IMR-90 (cell line): ENCODE measurements at regions not wholly inside any gene's neighbourhood (a gene's known extent, or its start where the extent isn't known, plus 50 kb on each side); places are given as distances from the start of the nearest gene placed in this dataset.
A peak's percentile ranks its signal among the peaks of the same experiment; 100 is the strongest.

Source experiments
- ATAC-seq: fragments of 200-7000 bp; cut with Tn5 transposase; 2 replicates; pipeline ENCODE4 v1.9.1; 2020; ENCODE audit warnings: low read depth, mild to moderate bottlenecking, moderate library complexity
- BruUV-seq: library from RNA; stranded (reverse); fragments of 400-500 nt; replicated peaks from 2 replicates; lab custom pipeline; 2021; lab: Mats Ljungman, UMichigan
- CTCF ChIA-PET: fragments of 300-600 bp; formaldehyde crosslinking; extraction: SDS; loops from one replicate; lab custom pipeline; 2021; ENCODE audit warnings: antibody characterized with exemption; lab: Yijun Ruan, JAX
- POLR2A ChIA-PET: fragments of 300-600 bp; sonication (Branson Sonifier 250); formaldehyde crosslinking; loops from one replicate; lab custom pipeline; 2022; ENCODE audit warnings: antibody characterized with exemption; ENCODE audit not compliant: unreplicated experiment; lab: Charles Lee
- DNase-seq: peaks from one replicate; pipeline ENCODE4 v3.0.0; 2013
- H2AFZ ChIP-seq: replicated peaks from 2 replicates; pipeline ENCODE3; 2013; ENCODE audit warnings: low read length, mild to moderate bottlenecking; ENCODE audit not compliant: poor library complexity
- H2AK5ac ChIP-seq: 2 replicates; pipeline ENCODE4 v1.6.1; 2013; ENCODE audit warnings: low read depth, low read length, inconsistent platforms
- H2AK9ac ChIP-seq: replicated peaks from 2 replicates; pipeline ENCODE3; 2013; ENCODE audit warnings: mild to moderate bottlenecking, low read depth, low read length, moderate library complexity; ENCODE audit not compliant: poor library complexity
- H2BK120ac ChIP-seq: 2 replicates; pipeline ENCODE4 v1.6.1; 2013; ENCODE audit warnings: low read depth, low read length, inconsistent platforms
- H2BK15ac ChIP-seq: 3 replicates; pipeline ENCODE4 v1.6.1; 2013; ENCODE audit warnings: low read depth, low read length, inconsistent platforms
- H2BK20ac ChIP-seq: 2 replicates; pipeline ENCODE4 v1.6.1; 2013; ENCODE audit warnings: low read depth, mild to moderate bottlenecking, inconsistent platforms, low read length, moderate library complexity
- H2BK5ac ChIP-seq: 2 replicates; pipeline ENCODE4 v1.6.1; 2013; ENCODE audit warnings: mild to moderate bottlenecking, low read depth, low read length, inconsistent platforms; ENCODE audit not compliant: poor library complexity, severe bottlenecking
- H3K14ac ChIP-seq: replicated peaks from 2 replicates; pipeline ENCODE4 v1.6.1; 2013; ENCODE audit warnings: low read depth, low read length, inconsistent platforms
- H3K18ac ChIP-seq: 2 replicates; pipeline ENCODE4 v1.6.1; 2013; ENCODE audit warnings: low read depth, low read length, control low read depth
- H3K23ac ChIP-seq: 2 replicates; pipeline ENCODE4 v1.6.1; 2013; ENCODE audit warnings: low read depth, low read length, inconsistent platforms
- H3K27ac ChIP-seq: 2 replicates; pipeline ENCODE4 v1.5.1; 2013; ENCODE audit warnings: mild to moderate bottlenecking, control low read depth, low read length; ENCODE audit not compliant: insufficient read depth
- H3K27me3 ChIP-seq: 2 replicates; pipeline ENCODE4 v1.6.1; 2013; ENCODE audit warnings: low read length; ENCODE audit not compliant: control insufficient read depth, insufficient read depth
- H3K36me3 ChIP-seq: 2 replicates; pipeline ENCODE4 v1.6.1; 2013; ENCODE audit warnings: low read length, mixed read lengths; ENCODE audit not compliant: control insufficient read depth, insufficient read depth
- H3K4ac ChIP-seq: 2 replicates; pipeline ENCODE4 v1.6.1; 2013; ENCODE audit warnings: low read depth, low read length, inconsistent platforms
- H3K4me1 ChIP-seq: 2 replicates; pipeline ENCODE4 v1.6.1; 2013; ENCODE audit warnings: low read length, mixed read lengths; ENCODE audit not compliant: control insufficient read depth, insufficient read depth
- H3K4me2 ChIP-seq: 2 replicates; pipeline ENCODE4 v1.6.1; 2013; ENCODE audit warnings: low read depth, mild to moderate bottlenecking, control low read depth, low read length, moderate library complexity
- H3K4me3 ChIP-seq: 2 replicates; pipeline ENCODE4 v1.5.1; 2013; ENCODE audit warnings: low read depth, mild to moderate bottlenecking, control low read depth, low read length, moderate library complexity; ENCODE audit not compliant: insufficient read depth
- H3K56ac ChIP-seq: 2 replicates; pipeline ENCODE4 v1.6.1; 2013; ENCODE audit warnings: low read length, inconsistent platforms; ENCODE audit not compliant: insufficient read depth; ENCODE audit errors: extremely low read depth
- H3K79me1 ChIP-seq, 2 experiments: 2 replicates each; pipeline ENCODE4 v1.6.1; 2013; ENCODE audit warnings: low read length in 2 of 2, inconsistent platforms in 1 of 2, low read depth in 1 of 2
- H3K9ac ChIP-seq: 2 replicates; pipeline ENCODE4 v1.6.1; 2013; ENCODE audit warnings: low read depth, low read length, control low read depth
- H3K9me1 ChIP-seq: 2 replicates; pipeline ENCODE4 v1.6.1; 2013; ENCODE audit warnings: low read length, inconsistent platforms; ENCODE audit not compliant: insufficient read depth
- H3K9me3 ChIP-seq: 2 replicates; pipeline ENCODE4 v1.6.1; 2013; ENCODE audit warnings: low read length; ENCODE audit not compliant: control insufficient read depth, insufficient read depth
- H4K20me1 ChIP-seq: 2 replicates; pipeline ENCODE4 v1.6.1; 2013; ENCODE audit warnings: low read length, inconsistent platforms; ENCODE audit not compliant: insufficient read depth
- H4K5ac ChIP-seq: 2 replicates; pipeline ENCODE4 v1.6.1; 2013; ENCODE audit warnings: mild to moderate bottlenecking, low read depth, low read length, control low read depth
- H4K8ac ChIP-seq, 2 experiments: 2 replicates each; pipeline ENCODE4 v1.6.1; 2013; ENCODE audit warnings: low read depth in 2 of 2, low read length in 2 of 2, control low read depth in 1 of 2, inconsistent platforms in 1 of 2
- H4K91ac ChIP-seq: 2 replicates; pipeline ENCODE4 v1.6.1; 2013; ENCODE audit warnings: low read depth, low read length, inconsistent platforms; ENCODE audit not compliant: insufficient read depth
- BHLHE40 ChIP-seq: fragments of 150-350 bp; IDR thresholded peaks from 2 replicates; pipeline ENCODE4 v1.6.1; 2016; ENCODE audit warnings: mild to moderate bottlenecking, low read depth, low read length
- CEBPB ChIP-seq: IDR thresholded peaks from 2 replicates; pipeline ENCODE4 v1.6.1; 2012; ENCODE audit warnings: low read depth, low read length, improper control_type of control experiment
- CHD1 ChIP-seq: IDR thresholded peaks from 2 replicates; pipeline ENCODE4 v1.6.1; 2012; ENCODE audit warnings: low read depth, low read length, improper control_type of control experiment
- CTCF ChIP-seq: conservative IDR thresholded peaks from 2 replicates; pipeline ENCODE4 v1.5.1; 2012; ENCODE audit warnings: mild to moderate bottlenecking, low read depth, low read length, improper control_type of control experiment
- FOS ChIP-seq: fragments of 150-350 bp; IDR thresholded peaks from 2 replicates; pipeline ENCODE4 v1.6.1; 2016; ENCODE audit warnings: low read depth, low read length
- MAFK ChIP-seq: IDR thresholded peaks from 2 replicates; pipeline ENCODE4 v1.6.1; 2012; ENCODE audit warnings: low read depth, low read length, improper control_type of control experiment
- MAZ ChIP-seq: IDR thresholded peaks from 2 replicates; pipeline ENCODE4 v1.6.1; 2012; ENCODE audit warnings: low read depth, mild to moderate bottlenecking, low read length, improper control_type of control experiment, moderate library complexity, borderline replicate concordance
- MXI1 ChIP-seq: IDR thresholded peaks from 2 replicates; pipeline ENCODE4 v1.6.1; 2012; ENCODE audit warnings: low read depth, mild to moderate bottlenecking, low read length, moderate library complexity, borderline replicate concordance
- NFE2L2 ChIP-seq: fragments of 150-350 bp; IDR thresholded peaks from 2 replicates; pipeline ENCODE4 v1.6.1; 2016; ENCODE audit warnings: low read depth, mild to moderate bottlenecking, low read length
- POLR2A ChIP-seq: IDR thresholded peaks from 2 replicates; pipeline ENCODE4 v1.6.1; 2012; ENCODE audit warnings: mild to moderate bottlenecking, low read depth, low read length
- RAD21 ChIP-seq: IDR thresholded peaks from 2 replicates; pipeline ENCODE4 v1.6.1; 2012; ENCODE audit warnings: low read length, improper control_type of control experiment
- RCOR1 ChIP-seq: IDR thresholded peaks from 2 replicates; pipeline ENCODE4 v1.6.1; 2012; ENCODE audit warnings: mild to moderate bottlenecking, low read length, improper control_type of control experiment; ENCODE audit not compliant: insufficient replicate concordance
- RFX5 ChIP-seq: IDR thresholded peaks from 2 replicates; pipeline ENCODE4 v1.8.0; 2012; ENCODE audit warnings: low read depth, mild to moderate bottlenecking, low read length, moderate library complexity
- SMC3 ChIP-seq: fragments of 150-350 bp; IDR thresholded peaks from 2 replicates; pipeline ENCODE4 v1.6.1; 2016; ENCODE audit warnings: low read depth, mild to moderate bottlenecking, antibody characterized with exemption, low read length, moderate library complexity
- WGBS, 2 experiments: methylation state at CpG; one replicate each; pipeline versions ENCODE4 v1.1.5 to v1.1.7; 2013; ENCODE audit warnings: missing lambda C conversion rate in 2 of 2; ENCODE audit not compliant: insufficient read length in 1 of 2; ENCODE audit errors: extremely low coverage in 2 of 2; 5-methylcytosine and 5-hydroxymethylcytosine counted together
- dilution Hi-C: fragments of 300-500 bp; cut with HindIII; formaldehyde crosslinking; loops from one replicate; pipeline ENCODE4 v1.14.3; 2018; ENCODE audit warnings: low sequenced_read_pairs; ENCODE audit not compliant: unreplicated experiment
- in situ Hi-C: fragments of 300-500 bp; cut with MboI; formaldehyde crosslinking; loops from 3 replicates; pipeline ENCODE4 v1.14.3; 2019; ENCODE audit warnings: low sequenced_read_pairs, inconsistent platforms, mixed read lengths
- intact Hi-C: fragments of 100-400 bp; cut with micrococcal nuclease; formaldehyde crosslinking; loops from 2 replicates; pipeline ENCODE4 v1.10.0; 2022
- TF ChIP-seq, protein P1 (sequence below): fragments of 150-350 bp; IDR thresholded peaks from 2 replicates; pipeline ENCODE4 v1.6.1; 2017; ENCODE audit warnings: mild to moderate bottlenecking, antibody characterized with exemption, low read length, low read depth

- no peak overlapping the region for H4K91ac ChIP-seq
- H3K27ac ChIP-seq: no peak overlapping the region
- H3K4ac ChIP-seq: no peak overlapping the region
- H3K27me3 ChIP-seq: peaks cover 3% of the 10 kb centered on the region; the same call in 1 of the 2 replicates
- H3K9me1 ChIP-seq: peaks cover 4% of the 10 kb centered on the region; the same call in 1 of the 2 replicates
- H4K5ac ChIP-seq: no peak overlapping the region
- in situ Hi-C loops (loop anchor here (5.0 to 10.0 kb wide), 6 partner anchors 293 to 1302 kb away; partner anchors contain the start of genes CBX3, HNRNPA2B1 and HOXA7), intact Hi-C loops (loop anchor here (1.0 to 10.0 kb wide), 3 partner anchors 133 to 510 kb away; partner anchors contain the start of genes CBX3 and HNRNPA2B1), dilution Hi-C loops (no loop called here)
- H3K36me3 ChIP-seq: no peaks in the 10 kb centered on the region
- H3K4me1 ChIP-seq: peaks cover 9% of the 10 kb centered on the region; the same call in 1 of the 2 replicates
- no peak overlapping the region; the same call in 1 of the 2 replicates for H3K4me2 ChIP-seq
- ATAC-seq (peak; percentile 66), DNase-seq (peak; percentile 100)
- H3K79me1 ChIP-seq: no peaks in the 10 kb centered on the region
- H2AK5ac ChIP-seq: no peak overlapping the region
- H3K18ac ChIP-seq: no peak overlapping the region
- no peak overlapping the region for H2AK9ac ChIP-seq
- no peak overlapping the region for H3K4me3 ChIP-seq
- POLR2A ChIA-PET: no interaction called here
- no peak overlapping the region for H3K56ac ChIP-seq
- no peak overlapping the region for H2AFZ ChIP-seq
- H2BK15ac ChIP-seq: no peak overlapping the region
- no peak overlapping the region for H3K9ac ChIP-seq
- H2BK20ac ChIP-seq: no peak overlapping the region
- no peak overlapping the region for H2BK5ac ChIP-seq
- CTCF ChIA-PET: interaction anchor here (0.8 kb wide), 1 partner anchor 512 kb away, joined by 3 read pairs; no protein-coding TSS in a partner anchor
- no peak overlapping the region for H3K14ac ChIP-seq
- BruUV-seq: no TSS peak
- no peak overlapping the region for H4K8ac ChIP-seq
- H3K23ac ChIP-seq: no peak overlapping the region
- WGBS, 2 experiments: no CpG with 5 or more reads among the region's 20 CpGs
- no peaks in the 10 kb centered on the region for H3K9me3 ChIP-seq
- no peaks in the 10 kb centered on the region for H4K20me1 ChIP-seq
- H2BK120ac ChIP-seq: no peak overlapping the region
- peak; percentile 36 for TF ChIP-seq RAD21
- TF ChIP-seq SMC3: peak; percentile 49; the same call in 1 of the 2 replicates
- TF ChIP-seq POLR2A: peak; percentile 92
- no peak for TF ChIP-seq MXI1
- peak; percentile 86 for TF ChIP-seq BHLHE40
- TF ChIP-seq CEBPB: peak; percentile 58
- no peak for TF ChIP-seq MAZ
- TF ChIP-seq CTCF: peak; percentile 67
- 0 out of 2 replicates have a peak, but pooled peaks have one; percentile 5 for TF ChIP-seq MAFK
- TF ChIP-seq CHD1: no peak
- TF ChIP-seq RFX5: no peak
- TF ChIP-seq FOS: no peak
- TF ChIP-seq, protein P1, sequence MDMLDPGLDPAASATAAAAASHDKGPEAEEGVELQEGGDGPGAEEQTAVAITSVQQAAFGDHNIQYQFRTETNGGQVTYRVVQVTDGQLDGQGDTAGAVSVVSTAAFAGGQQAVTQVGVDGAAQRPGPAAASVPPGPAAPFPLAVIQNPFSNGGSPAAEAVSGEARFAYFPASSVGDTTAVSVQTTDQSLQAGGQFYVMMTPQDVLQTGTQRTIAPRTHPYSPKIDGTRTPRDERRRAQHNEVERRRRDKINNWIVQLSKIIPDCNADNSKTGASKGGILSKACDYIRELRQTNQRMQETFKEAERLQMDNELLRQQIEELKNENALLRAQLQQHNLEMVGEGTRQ: peak; percentile 84
- TF ChIP-seq NFE2L2: no peak
- no peak for TF ChIP-seq RCOR1
Measured at GRCh38 chr7:25854608-25855497, 297.1 kb upstream of the NFE2L3 start.
